Type B pancreatic cell (in vitro differentiated cells): ENCODE measurements at regions not wholly inside any gene's neighbourhood (a gene's known extent, or its start where the extent isn't known, plus 50 kb on each side); places are given as distances from the start of the nearest gene placed in this dataset.
"Not testable (repeated sequence)": the region's sequence is repeated elsewhere in the genome, so short reads cannot be mapped to it uniquely, and the experiment has no call there.

Experiments
- DNase-seq: peaks from one replicate; pipeline ENCODE4 v3.0.0; 2021; ENCODE audit warnings: mixed read lengths; ENCODE audit not compliant: unreplicated experiment; ENCODE audit errors: extremely low spot score
- H3K27ac Mint-ChIP-seq: 2 replicates; pipeline ENCODE4 v1.8.0; 2021; ENCODE audit warnings: mild to moderate bottlenecking, mixed read lengths
- H3K27me3 Mint-ChIP-seq: 2 replicates; pipeline ENCODE4 v1.8.0; 2021; ENCODE audit warnings: mixed read lengths
- H3K36me3 Mint-ChIP-seq: 2 replicates; pipeline ENCODE4 v1.8.0; 2021; ENCODE audit warnings: mixed read lengths
- H3K4me1 Mint-ChIP-seq: one replicate; pipeline ENCODE4 v1.8.0; 2021; ENCODE audit warnings: mixed read lengths; ENCODE audit not compliant: unreplicated experiment
- H3K4me3 Mint-ChIP-seq: 2 replicates; pipeline ENCODE4 v1.8.0; 2021; ENCODE audit warnings: mild to moderate bottlenecking, mixed read lengths
- H3K9me3 Mint-ChIP-seq: 2 replicates; pipeline ENCODE4 v1.8.0; 2021; ENCODE audit warnings: mixed read lengths
- TF ChIP-seq, protein P1 (sequence below): fragments of 200-600 bp; sonication (generic); conservative IDR thresholded peaks from 2 replicates; pipeline ENCODE4 v1.5.0; 2021; ENCODE audit warnings: antibody characterized with exemption, mild to moderate bottlenecking

DNA sequence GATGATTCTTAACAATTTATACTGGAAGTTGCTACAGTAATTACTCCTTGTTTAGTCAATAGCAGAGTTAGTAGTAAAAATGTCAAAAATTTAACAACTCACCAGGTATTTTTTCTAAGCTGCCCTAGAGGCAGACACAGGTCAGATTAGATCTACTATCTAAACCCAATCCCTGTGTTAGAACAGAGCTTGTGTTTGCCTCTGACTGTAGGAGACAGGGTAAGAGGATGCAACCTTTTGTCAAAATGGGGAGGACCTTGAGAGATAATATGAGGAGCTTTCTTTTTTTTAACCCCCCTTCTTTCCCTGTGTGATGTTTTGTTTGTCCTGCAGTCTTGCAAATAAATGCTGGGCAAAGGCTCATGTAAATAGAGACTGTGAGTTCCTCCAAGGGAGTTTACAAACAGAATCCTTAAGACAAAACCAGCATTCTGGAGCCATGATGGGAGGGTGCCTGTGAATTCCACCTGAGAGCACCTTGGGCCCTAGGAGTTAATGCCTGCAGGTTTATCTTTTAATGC, 353.1 kb downstream of the GATA3 start:
- H3K4me3 Mint-ChIP-seq = no peak overlapping the region
- DNase-seq = no peak
- TF ChIP-seq, protein P1, sequence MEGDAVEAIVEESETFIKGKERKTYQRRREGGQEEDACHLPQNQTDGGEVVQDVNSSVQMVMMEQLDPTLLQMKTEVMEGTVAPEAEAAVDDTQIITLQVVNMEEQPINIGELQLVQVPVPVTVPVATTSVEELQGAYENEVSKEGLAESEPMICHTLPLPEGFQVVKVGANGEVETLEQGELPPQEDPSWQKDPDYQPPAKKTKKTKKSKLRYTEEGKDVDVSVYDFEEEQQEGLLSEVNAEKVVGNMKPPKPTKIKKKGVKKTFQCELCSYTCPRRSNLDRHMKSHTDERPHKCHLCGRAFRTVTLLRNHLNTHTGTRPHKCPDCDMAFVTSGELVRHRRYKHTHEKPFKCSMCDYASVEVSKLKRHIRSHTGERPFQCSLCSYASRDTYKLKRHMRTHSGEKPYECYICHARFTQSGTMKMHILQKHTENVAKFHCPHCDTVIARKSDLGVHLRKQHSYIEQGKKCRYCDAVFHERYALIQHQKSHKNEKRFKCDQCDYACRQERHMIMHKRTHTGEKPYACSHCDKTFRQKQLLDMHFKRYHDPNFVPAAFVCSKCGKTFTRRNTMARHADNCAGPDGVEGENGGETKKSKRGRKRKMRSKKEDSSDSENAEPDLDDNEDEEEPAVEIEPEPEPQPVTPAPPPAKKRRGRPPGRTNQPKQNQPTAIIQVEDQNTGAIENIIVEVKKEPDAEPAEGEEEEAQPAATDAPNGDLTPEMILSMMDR = no peak
- H3K27ac Mint-ChIP-seq = peak overlapping the region; percentile 24
- peaks cover 11% of the 10 kb centered on the region for H3K4me1 Mint-ChIP-seq
- H3K36me3 Mint-ChIP-seq = no peaks in the 10 kb centered on the region
- peaks cover 5% of the 10 kb centered on the region for H3K27me3 Mint-ChIP-seq
- no peaks in the 10 kb centered on the region for H3K9me3 Mint-ChIP-seq

DNA sequence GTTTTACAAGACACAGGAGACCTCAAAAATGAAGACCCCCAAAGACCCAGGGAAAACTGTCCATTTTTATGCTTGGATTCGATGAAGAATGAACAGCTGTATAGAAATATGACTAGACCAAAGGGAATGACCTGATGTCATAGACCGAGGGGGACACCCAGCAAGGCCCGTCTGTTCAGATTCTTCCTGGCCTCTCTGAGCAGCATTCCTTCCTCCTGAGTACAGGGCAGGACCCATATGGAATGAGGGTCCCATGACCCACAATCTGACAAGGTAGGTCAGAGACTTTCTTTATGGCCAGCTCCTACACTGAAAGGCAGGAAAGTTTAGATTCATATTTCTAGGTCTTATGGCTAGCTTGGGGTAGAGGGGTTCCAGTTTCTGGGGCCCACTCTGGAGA, 356.0 kb downstream of the GATA3 start:
- DNase-seq = no peak
- no peak overlapping the region for H3K4me3 Mint-ChIP-seq
- H3K27me3 Mint-ChIP-seq = peaks cover 2% of the 10 kb centered on the region
- H3K27ac Mint-ChIP-seq = no peak overlapping the region
- H3K9me3 Mint-ChIP-seq = no peaks in the 10 kb centered on the region
- TF ChIP-seq, protein P1 = no peak
- no peaks in the 10 kb centered on the region for H3K36me3 Mint-ChIP-seq
- no peaks in the 10 kb centered on the region for H3K4me1 Mint-ChIP-seq

DNA sequence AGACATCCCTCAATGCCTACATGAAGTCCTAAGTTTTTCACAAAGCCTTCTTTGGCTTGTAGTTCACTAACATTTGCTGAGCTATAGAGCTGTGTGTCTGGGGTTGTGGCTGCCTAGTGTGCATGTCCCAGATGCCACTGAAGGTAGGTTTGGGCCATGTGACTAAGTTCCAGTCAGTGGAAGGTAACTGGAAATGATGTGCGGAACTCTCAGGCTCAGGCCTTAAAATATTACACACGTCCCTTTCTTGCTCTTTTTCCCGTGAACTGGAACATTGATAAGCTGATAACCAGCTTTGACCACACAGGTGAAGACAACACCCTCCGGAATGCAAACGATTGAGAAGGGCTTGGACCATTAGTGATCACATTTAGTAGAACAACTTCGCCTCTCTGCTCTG, 358.1 kb downstream of the GATA3 start:
- Mint-ChIP-seq H3K36me3 (no peaks in the 10 kb centered on the region), H3K27me3 (peaks cover 7% of the 10 kb centered on the region), H3K4me3 (no peak overlapping the region), H3K27ac (no peak overlapping the region), H3K4me1 (peaks cover 8% of the 10 kb centered on the region), H3K9me3 (peaks cover 4% of the 10 kb centered on the region)
- TF ChIP-seq, protein P1 = no peak
- DNase-seq = no peak

DNA sequence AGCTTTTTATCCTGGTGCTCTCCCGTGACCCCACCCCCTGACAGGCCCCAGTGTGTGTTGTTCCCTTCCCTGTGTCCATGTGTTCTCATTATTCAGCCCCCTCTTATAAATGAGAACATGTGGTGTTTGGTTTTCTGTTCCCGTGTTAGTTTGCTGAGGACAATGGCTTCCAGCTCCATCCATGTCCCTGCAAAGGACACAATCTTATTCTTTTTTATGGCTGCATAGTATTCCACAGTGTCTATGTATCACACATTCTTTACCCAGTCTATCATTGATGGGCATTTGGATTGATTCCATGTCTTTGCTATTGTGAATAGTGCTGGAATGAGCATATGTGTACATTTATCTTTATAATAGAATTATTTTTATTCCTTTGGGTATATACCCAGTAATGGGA, 360.5 kb downstream of the GATA3 start:
- not testable (repeated sequence) for H3K27ac Mint-ChIP-seq, DNase-seq, H3K9me3 Mint-ChIP-seq, H3K36me3 Mint-ChIP-seq, H3K27me3 Mint-ChIP-seq, H3K4me3 Mint-ChIP-seq
- peaks cover 10% of the 10 kb centered on the region for H3K4me1 Mint-ChIP-seq

DNA sequence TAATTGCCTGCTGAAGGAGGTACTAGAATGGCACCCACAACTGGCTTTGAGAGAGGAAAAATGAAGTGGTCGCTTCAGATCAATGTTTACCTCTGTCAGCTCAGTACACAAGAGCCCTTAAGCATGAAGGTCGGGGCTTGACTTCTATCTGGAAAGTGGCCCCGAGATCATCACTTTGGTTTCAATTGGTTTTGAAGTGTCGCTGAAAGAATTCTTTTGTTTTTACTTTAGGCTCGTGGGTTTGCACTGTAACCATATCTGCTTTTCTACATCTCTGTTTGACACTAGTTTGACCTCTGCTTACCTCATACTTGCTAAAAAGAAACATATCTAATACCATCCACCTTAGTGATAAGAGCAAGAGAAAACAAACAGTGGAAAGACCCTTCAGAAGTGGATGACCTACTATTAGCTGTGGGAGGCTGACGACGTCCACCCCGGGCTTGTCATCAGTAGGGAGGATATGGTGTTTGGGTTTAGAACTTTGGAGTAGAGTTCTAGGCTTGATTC, 361.8 kb downstream of the GATA3 start:
- DNase-seq = no peak
- Mint-ChIP-seq H3K9me3 (peaks cover 4% of the 10 kb centered on the region), H3K4me3 (no peak overlapping the region), H3K27ac (no peak overlapping the region), H3K4me1 (peaks cover 10% of the 10 kb centered on the region), H3K36me3 (no peaks in the 10 kb centered on the region), H3K27me3 (peaks cover 4% of the 10 kb centered on the region)
- TF ChIP-seq, protein P1 = no peak

DNA sequence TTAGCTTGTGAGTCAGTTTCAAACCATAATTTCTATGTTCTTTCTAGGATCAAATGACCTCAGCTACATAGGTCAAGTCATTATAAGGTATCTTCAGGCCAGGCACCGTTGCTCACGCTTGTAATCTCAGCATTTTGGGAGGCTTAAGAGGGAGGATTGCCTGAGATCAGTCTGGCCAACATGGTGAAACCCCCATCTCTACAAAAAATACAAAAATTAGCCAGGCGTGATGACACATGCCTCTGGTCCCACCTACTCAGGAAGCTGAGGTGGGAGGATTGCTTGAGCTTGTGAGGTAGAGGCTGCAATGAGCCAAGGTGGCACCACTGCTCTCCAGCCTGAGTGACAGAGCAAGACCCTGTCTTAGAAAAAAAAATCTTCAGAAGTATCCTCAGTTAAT, 362.3 kb downstream of the GATA3 start:
- H3K27me3 Mint-ChIP-seq = peaks cover 4% of the 10 kb centered on the region
- TF ChIP-seq, protein P1 = no peak
- H3K9me3 Mint-ChIP-seq = peaks cover 4% of the 10 kb centered on the region
- no peak for DNase-seq
- H3K36me3 Mint-ChIP-seq = no peaks in the 10 kb centered on the region
- no peak overlapping the region for H3K27ac Mint-ChIP-seq
- no peak overlapping the region for H3K4me3 Mint-ChIP-seq
- H3K4me1 Mint-ChIP-seq = peaks cover 10% of the 10 kb centered on the region
